SK-N-SH (cell line): ENCODE measurements at regions not wholly inside any gene's neighbourhood (a gene's known extent, or its start where the extent isn't known, plus 50 kb on each side); places are given as distances from the start of the nearest gene placed in this dataset.
"Not testable (repeated sequence)": the region's sequence is repeated elsewhere in the genome, so short reads cannot be mapped to it uniquely, and the experiment has no call there.

Source experiments
- CHD2 ChIP-seq: fragments of 150-350 bp; IDR thresholded peaks from 2 replicates; pipeline ENCODE4 v1.6.1; 2018; ENCODE audit warnings: low read length; ENCODE audit not compliant: partially characterized antibody
- CTCF ChIP-seq: fragments of 200-600 bp; sonication (generic); IDR thresholded peaks from 2 replicates; pipeline ENCODE4 v1.6.1; 2017; ENCODE audit warnings: antibody characterized with exemption, mild to moderate bottlenecking, moderate library complexity
- EZH2phosphoT487 ChIP-seq: fragments of 200-600 bp; sonication (generic); IDR thresholded peaks from 2 replicates; pipeline ENCODE4 v1.6.1; 2017; ENCODE audit warnings: low read depth, mixed run types, mild to moderate bottlenecking, antibody characterized with exemption, moderate library complexity, borderline replicate concordance
- FOSL2 ChIP-seq: IDR thresholded peaks from 2 replicates; pipeline ENCODE4 v1.4.0; 2012; ENCODE audit warnings: low read depth, mild to moderate bottlenecking, moderate library complexity, borderline replicate concordance
- FOXJ3 ChIP-seq: sonication (generic); formaldehyde crosslinking; IDR thresholded peaks from 2 replicates; pipeline ENCODE4 v1.5.1; 2020; ENCODE audit warnings: mild to moderate bottlenecking, missing genetic modification reagents
- RAD21 ChIP-seq: IDR thresholded peaks from 2 replicates; pipeline ENCODE4 v1.6.1; 2012; ENCODE audit warnings: mild to moderate bottlenecking, low read length
- TF ChIP-seq, protein P1 (sequence below): IDR thresholded peaks from 2 replicates; pipeline ENCODE4 v1.4.0; 2012; ENCODE audit warnings: low read depth

DNA sequence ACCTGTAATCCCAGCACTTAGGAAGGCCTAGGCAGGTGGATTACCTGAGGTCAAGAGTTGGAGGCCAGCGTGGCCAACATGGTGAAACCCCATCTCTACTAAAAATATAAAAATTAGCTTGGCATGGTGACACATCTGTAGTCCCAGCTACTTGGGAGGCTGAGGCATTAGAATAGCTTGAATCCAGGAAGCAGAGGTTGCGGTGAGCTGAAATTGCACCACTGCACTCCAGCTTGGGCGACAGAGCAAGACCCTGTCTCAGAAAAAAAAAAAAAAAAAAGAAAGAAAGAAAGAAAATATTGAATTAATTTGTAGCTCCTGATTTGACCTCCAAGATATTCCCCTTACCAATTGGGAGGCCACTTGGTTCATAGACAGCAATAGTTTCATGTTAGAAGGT is 73.7 kb downstream of the SPIN4 start:
- not testable (repeated sequence) for TF ChIP-seq CTCF; FOXJ3 (CRISPR knock-in tag); EZH2phosphoT487; FOSL2; RAD21; CHD2
- TF ChIP-seq, protein P1, sequence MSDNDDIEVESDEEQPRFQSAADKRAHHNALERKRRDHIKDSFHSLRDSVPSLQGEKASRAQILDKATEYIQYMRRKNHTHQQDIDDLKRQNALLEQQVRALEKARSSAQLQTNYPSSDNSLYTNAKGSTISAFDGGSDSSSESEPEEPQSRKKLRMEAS = not testable (repeated sequence)
